ENCODE measurements at regions not wholly inside any gene's neighbourhood (a gene's known extent, or its start where the extent isn't known, plus 50 kb on each side); places are given as distances from the start of the nearest gene placed in this dataset.

DNA sequence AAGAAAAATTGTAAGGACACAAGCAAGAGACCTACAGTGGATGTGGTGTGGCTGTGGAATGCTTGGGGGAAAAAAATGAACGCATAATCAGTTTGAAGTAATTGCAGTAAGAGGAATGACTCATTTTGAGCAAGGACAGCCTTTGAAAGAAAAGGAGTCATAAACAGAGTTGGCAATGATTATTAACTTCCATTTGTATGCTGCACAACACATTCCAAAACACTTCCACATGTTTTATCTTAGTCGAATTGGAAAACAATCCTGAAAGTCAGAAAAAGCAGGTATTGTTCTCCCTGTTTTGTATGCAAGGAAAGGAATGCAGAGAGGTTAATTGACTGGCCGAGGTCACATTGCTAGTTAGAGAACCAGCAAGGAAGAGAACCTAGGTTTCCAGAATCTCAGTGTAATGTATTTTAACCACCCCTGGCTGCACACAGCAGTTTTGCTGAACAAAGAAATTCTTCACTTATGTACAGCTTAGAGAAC, 630.0 kb upstream of the MIR17HG start:
- TF ChIP-seq MYC (IDR thresholded peaks at IDR 0.05; ENCODE audit: borderline replicate concordance, low read length) = no peak
- no peak for TF ChIP-seq NR3C1 (IDR thresholded peaks at IDR 0.05)
- TF ChIP-seq, protein P1, sequence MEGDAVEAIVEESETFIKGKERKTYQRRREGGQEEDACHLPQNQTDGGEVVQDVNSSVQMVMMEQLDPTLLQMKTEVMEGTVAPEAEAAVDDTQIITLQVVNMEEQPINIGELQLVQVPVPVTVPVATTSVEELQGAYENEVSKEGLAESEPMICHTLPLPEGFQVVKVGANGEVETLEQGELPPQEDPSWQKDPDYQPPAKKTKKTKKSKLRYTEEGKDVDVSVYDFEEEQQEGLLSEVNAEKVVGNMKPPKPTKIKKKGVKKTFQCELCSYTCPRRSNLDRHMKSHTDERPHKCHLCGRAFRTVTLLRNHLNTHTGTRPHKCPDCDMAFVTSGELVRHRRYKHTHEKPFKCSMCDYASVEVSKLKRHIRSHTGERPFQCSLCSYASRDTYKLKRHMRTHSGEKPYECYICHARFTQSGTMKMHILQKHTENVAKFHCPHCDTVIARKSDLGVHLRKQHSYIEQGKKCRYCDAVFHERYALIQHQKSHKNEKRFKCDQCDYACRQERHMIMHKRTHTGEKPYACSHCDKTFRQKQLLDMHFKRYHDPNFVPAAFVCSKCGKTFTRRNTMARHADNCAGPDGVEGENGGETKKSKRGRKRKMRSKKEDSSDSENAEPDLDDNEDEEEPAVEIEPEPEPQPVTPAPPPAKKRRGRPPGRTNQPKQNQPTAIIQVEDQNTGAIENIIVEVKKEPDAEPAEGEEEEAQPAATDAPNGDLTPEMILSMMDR (IDR thresholded peaks at IDR 0.05) = no peak
- no peak for TF ChIP-seq PHF8 (IDR thresholded peaks at IDR 0.05; ENCODE audit: borderline replicate concordance, low read depth)
- TF ChIP-seq RAD21 (conservative IDR thresholded peaks at IDR 0.05 in 1 of 2, IDR thresholded peaks at IDR 0.05 in 1 of 2) = no peak
- TF ChIP-seq, protein P2, sequence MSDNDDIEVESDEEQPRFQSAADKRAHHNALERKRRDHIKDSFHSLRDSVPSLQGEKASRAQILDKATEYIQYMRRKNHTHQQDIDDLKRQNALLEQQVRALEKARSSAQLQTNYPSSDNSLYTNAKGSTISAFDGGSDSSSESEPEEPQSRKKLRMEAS (IDR thresholded peaks at IDR 0.05) = no peak
- TF ChIP-seq EP300 (IDR thresholded peaks at IDR 0.05) = no peak
- TF ChIP-seq CHD4 (IDR thresholded peaks at IDR 0.05; ENCODE audit: borderline replicate concordance) = no peak
- no peak for TF ChIP-seq POLR2A (IDR thresholded peaks at IDR 0.05; ENCODE audit: low read length)
